SH-SY5Y (cell line): ENCODE measurements at regions not wholly inside any gene's neighbourhood (a gene's known extent, or its start where the extent isn't known, plus 50 kb on each side); places are given as distances from the start of the nearest gene placed in this dataset.

Experiments
- GATA2 ChIP-seq: IDR thresholded peaks from 2 replicates; pipeline ENCODE4 v1.6.1; 2011; ENCODE audit warnings: mild to moderate bottlenecking, low read depth, low read length
- GATA3 ChIP-seq: IDR thresholded peaks from 2 replicates; pipeline ENCODE4 v1.6.1; 2011; ENCODE audit warnings: low read depth, mild to moderate bottlenecking, low read length, moderate library complexity

DNA sequence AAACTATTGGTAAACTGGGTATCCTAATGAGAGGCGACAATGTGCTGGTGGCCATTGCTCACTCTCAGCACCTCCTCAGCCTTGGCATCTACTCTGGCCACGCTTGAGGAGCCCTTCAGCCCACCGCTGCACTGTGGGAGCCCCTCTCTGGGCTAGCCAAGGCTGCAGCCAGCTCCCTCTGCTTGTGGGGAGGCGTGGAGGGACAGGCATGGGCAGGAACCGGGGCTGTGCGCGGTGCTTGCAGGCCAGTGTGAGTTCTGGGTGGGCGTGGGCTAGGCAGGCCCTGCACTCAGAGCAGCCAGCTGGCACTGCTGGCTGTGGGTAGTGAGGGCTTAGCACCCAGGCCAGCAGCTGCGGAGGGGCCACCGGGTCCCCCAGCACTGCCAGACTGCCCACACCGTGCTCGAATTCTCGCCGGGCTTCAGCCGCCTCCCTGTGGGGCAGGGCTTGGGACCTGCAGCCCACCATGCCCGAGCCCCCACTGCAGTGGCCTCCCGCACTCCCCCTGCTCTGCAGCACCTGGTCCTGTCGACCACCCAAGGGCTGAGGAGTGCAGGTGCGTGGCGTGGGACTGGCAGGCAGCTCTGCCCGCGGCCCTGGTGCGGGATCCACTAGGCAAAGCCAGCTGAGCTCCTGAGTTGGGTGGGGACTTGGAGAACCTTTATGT lies 575.9 kb upstream of the ANO3 start:
- no peak for TF ChIP-seq GATA2
- TF ChIP-seq GATA3, result no peak
